Nephron progenitor cell (in vitro differentiated cells): ENCODE measurements at regions not wholly inside any gene's neighbourhood (a gene's known extent, or its start where the extent isn't known, plus 50 kb on each side); places are given as distances from the start of the nearest gene placed in this dataset.

Experiments used
- DNase-seq: peaks from one replicate; pipeline ENCODE4 v3.0.0; 2021
- H3K27ac Mint-ChIP-seq: 2 replicates; pipeline ENCODE4 v1.8.0; 2021; ENCODE audit warnings: mild to moderate bottlenecking, moderate library complexity, mixed read lengths
- H3K27me3 Mint-ChIP-seq: 2 replicates; pipeline ENCODE4 v1.8.0; 2021; ENCODE audit warnings: mild to moderate bottlenecking, low read depth, mixed read lengths; ENCODE audit not compliant: poor library complexity
- H3K36me3 Mint-ChIP-seq: 2 replicates; pipeline ENCODE4 v1.8.0; 2021; ENCODE audit warnings: low read depth, mixed read lengths
- H3K4me1 Mint-ChIP-seq: 2 replicates; pipeline ENCODE4 v1.8.0; 2021; ENCODE audit warnings: mixed read lengths
- H3K4me3 Mint-ChIP-seq: 2 replicates; pipeline ENCODE4 v1.8.0; 2021; ENCODE audit warnings: mild to moderate bottlenecking, moderate library complexity, mixed read lengths
- H3K9me3 Mint-ChIP-seq: 2 replicates; pipeline ENCODE4 v1.8.0; 2021; ENCODE audit warnings: mild to moderate bottlenecking, moderate library complexity, mixed read lengths
- TF ChIP-seq, protein P1 (sequence below): fragments of 200-600 bp; sonication (generic); IDR thresholded peaks from 2 replicates; pipeline ENCODE4 v1.5.0; 2021; ENCODE audit warnings: antibody characterized with exemption

DNA sequence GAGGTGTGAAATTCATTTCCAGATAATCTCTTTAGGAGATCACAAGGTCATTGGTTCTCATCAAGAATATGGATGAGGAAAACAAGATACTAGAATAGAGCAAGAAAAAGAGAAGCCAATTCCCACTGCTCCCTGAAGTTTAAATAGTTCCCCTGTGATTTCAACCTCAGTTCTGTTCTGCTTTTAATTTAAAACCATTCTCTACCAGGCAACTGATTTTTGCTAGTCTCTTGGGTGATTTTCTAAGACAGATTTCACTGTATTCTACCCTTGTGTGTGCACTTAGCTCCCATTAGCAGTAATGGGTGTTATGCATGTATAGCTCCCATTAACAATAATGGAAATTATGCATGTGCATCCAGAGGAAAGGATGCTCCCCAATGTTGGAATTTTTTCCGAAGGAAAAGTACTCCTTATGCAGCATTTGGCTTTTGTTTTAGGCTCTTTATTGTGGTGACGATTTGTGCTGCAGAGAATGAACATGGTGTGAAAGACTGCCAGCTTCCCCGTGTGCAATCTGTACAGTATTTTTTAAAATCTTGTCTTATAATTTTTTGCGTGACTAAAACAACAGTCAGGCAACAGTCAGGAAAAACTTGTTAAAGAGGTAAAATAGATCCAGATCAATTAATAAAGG is 144.0 kb upstream of the ZRANB2 start:
- H3K36me3 Mint-ChIP-seq: no peaks in the 10 kb centered on the region
- peaks cover 21% of the 10 kb centered on the region for H3K4me1 Mint-ChIP-seq
- H3K27ac Mint-ChIP-seq: no peak overlapping the region
- peaks cover 3% of the 10 kb centered on the region for H3K9me3 Mint-ChIP-seq
- no peak overlapping the region for H3K4me3 Mint-ChIP-seq
- no peak for DNase-seq
- no peaks in the 10 kb centered on the region for H3K27me3 Mint-ChIP-seq
- TF ChIP-seq, protein P1, sequence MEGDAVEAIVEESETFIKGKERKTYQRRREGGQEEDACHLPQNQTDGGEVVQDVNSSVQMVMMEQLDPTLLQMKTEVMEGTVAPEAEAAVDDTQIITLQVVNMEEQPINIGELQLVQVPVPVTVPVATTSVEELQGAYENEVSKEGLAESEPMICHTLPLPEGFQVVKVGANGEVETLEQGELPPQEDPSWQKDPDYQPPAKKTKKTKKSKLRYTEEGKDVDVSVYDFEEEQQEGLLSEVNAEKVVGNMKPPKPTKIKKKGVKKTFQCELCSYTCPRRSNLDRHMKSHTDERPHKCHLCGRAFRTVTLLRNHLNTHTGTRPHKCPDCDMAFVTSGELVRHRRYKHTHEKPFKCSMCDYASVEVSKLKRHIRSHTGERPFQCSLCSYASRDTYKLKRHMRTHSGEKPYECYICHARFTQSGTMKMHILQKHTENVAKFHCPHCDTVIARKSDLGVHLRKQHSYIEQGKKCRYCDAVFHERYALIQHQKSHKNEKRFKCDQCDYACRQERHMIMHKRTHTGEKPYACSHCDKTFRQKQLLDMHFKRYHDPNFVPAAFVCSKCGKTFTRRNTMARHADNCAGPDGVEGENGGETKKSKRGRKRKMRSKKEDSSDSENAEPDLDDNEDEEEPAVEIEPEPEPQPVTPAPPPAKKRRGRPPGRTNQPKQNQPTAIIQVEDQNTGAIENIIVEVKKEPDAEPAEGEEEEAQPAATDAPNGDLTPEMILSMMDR: no peak

DNA sequence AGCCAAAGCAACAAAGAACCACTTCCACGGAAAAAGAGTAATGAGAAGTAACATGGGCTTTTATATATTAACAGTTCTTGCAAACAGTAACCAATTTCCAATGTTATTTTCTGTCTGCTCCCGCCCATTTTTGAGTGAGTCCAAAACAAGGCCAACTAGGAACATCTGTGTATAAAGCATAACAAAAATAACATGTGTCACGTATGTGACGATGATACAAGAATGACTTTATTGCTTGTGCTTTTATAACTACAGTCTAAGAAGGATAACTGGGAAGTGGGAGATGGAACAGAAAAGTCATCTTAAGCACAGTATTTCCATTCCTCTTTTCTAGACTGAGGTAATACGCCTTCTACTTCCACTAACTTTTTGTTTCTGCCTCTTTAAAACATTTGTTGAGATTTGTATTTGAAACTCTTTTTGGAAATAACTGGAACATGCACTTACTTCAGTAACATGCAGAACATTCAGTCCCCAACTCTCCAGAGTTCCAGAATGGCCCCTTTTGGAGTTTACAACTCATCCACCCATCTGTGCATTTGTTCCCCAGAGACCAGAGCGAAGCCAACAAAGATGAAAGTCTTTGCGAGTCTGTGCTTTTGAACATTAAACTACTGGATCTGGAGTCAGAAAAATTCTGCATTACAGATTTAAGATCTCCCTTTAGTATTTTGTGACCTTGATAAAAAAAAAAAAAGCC is 143.0 kb upstream of the ZRANB2 start:
- DNase-seq: no peak
- Mint-ChIP-seq H3K36me3 (no peaks in the 10 kb centered on the region), H3K4me1 (peaks cover 10% of the 10 kb centered on the region), H3K4me3 (no peak overlapping the region), H3K9me3 (peaks cover 11% of the 10 kb centered on the region), H3K27ac (peak overlapping the region; percentile 11), H3K27me3 (no peaks in the 10 kb centered on the region)
- TF ChIP-seq, protein P1: no peak

GRCh38 chr1:71222668-71223067 is 141.8 kb upstream of the ZRANB2 start:
- Mint-ChIP-seq H3K27me3 (no peaks in the 10 kb centered on the region), H3K9me3 (peaks cover 11% of the 10 kb centered on the region), H3K4me1 (peaks cover 9% of the 10 kb centered on the region), H3K27ac (no peak overlapping the region), H3K4me3 (no peak overlapping the region), H3K36me3 (no peaks in the 10 kb centered on the region)
- DNase-seq: no peak
- TF ChIP-seq, protein P1: no peak

DNA sequence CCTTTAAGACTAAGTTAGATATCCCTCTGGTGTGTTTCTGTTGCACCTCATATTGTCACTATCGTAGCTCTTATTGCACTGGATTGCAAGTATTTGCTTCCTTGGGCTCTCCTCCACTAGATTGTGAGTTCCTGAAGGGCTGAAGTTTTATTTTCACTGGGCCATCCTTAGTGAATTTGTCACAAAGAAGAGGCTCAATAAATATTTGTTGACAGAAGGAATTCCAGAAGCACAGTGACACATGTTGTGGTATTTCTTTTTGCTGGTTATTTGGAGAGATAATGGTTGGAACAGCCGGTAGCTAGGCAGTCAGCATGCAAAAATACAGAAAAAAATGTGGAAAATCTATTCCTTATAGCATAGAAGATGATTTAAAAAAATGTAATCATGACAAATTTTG is 129.9 kb upstream of the ZRANB2 start:
- Mint-ChIP-seq H3K36me3 (no peaks in the 10 kb centered on the region), H3K4me1 (no peaks in the 10 kb centered on the region), H3K9me3 (no peaks in the 10 kb centered on the region), H3K4me3 (no peak overlapping the region), H3K27ac (no peak overlapping the region), H3K27me3 (peaks cover 3% of the 10 kb centered on the region)
- TF ChIP-seq, protein P1: no peak
- DNase-seq: no peak

GRCh38 chr1:71203241-71203640 is 122.4 kb upstream of the ZRANB2 start:
- H3K9me3 Mint-ChIP-seq: no peaks in the 10 kb centered on the region
- DNase-seq: no peak
- no peaks in the 10 kb centered on the region for H3K4me1 Mint-ChIP-seq

More at GRCh38 chr1:71203241-71203640, 122.4 kb upstream of the ZRANB2 start:
- H3K27me3 Mint-ChIP-seq: no peaks in the 10 kb centered on the region
- no peak overlapping the region for H3K27ac Mint-ChIP-seq
- H3K4me3 Mint-ChIP-seq: no peak overlapping the region
- TF ChIP-seq, protein P1: no peak
- H3K36me3 Mint-ChIP-seq: no peaks in the 10 kb centered on the region
